ENCODE measurements at regions not wholly inside any gene's neighbourhood (a gene's known extent, or its start where the extent isn't known, plus 50 kb on each side); places are given as distances from the start of the nearest gene placed in this dataset.

DNA sequence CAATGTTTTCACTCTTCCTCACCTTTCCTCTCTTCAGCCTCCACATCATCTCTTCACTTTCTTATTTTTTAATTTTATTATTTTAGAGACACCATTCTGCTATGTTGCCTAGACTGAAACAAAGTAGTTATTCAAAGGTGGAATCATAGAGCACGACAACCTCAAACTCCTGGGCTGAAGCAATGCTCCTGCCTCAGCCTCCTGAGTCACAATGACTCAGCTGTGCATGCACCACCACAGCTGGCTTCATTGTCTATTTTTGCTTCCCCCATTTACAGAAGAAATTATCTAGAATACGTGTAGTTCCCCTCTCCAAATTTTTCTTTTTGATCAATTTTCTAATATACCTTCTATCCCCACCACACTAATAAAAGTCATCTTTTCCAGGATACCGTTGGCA, 911.5 kb upstream of the SOX11 start:
- ATAC-seq: no peak
- no peaks in the 10 kb centered on the region for H4K20me1 ChIP-seq (ENCODE audit: insufficient read depth)
- no peaks in the 10 kb centered on the region for H3K79me2 ChIP-seq (ENCODE audit: insufficient read depth, low read length)
- POLR2A ChIA-PET: no interaction called here
- H3K9me3 ChIP-seq (ENCODE audit: control insufficient read depth in 1 of 2, insufficient read depth in 1 of 2, low read depth in 1 of 2, low read length in 2 of 2): peaks cover 13 to 14% of the 10 kb centered on the region in 2 experiments; a peak in 2 of 4 replicates
- no peak overlapping the region for H3K4me2 ChIP-seq (ENCODE audit: low read length)
- no peaks in the 10 kb centered on the region for H3K36me3 ChIP-seq (ENCODE audit: control insufficient read depth in 1 of 2, insufficient read depth in 2 of 2, low read length in 2 of 2)
- no peaks in the 10 kb centered on the region for H3K9me2 ChIP-seq (ENCODE audit: insufficient read depth)
- H2AFZ ChIP-seq (ENCODE audit: low read depth, low read length, poor library complexity, severe bottlenecking): no peak overlapping the region
- H3K27ac ChIP-seq (ENCODE audit: low read depth, low read length): no peak overlapping the region
- no peak for TF ChIP-seq EZH2phosphoT487 (IDR thresholded peaks at IDR 0.05; ENCODE audit: borderline replicate concordance)
- TF ChIP-seq RAD21 (IDR thresholded peaks at IDR 0.05; ENCODE audit: low read depth): no peak
- TF ChIP-seq CBX3 (IDR thresholded peaks at IDR 0.05; ENCODE audit: low read depth): no peak
- no peak for TF ChIP-seq ELF1 (IDR thresholded peaks at IDR 0.05; ENCODE audit: borderline replicate concordance, low read depth)
- no peak for TF ChIP-seq YY1 (IDR thresholded peaks at IDR 0.05; ENCODE audit: extremely low read depth, insufficient replicate concordance, low read depth, low read length)
- TF ChIP-seq CTCF (IDR thresholded peaks at IDR 0.05 in 2 of 3, conservative IDR thresholded peaks at IDR 0.05 in 1 of 3; ENCODE audit: borderline replicate concordance in 1 of 3, insufficient read depth in 1 of 3, low read depth in 2 of 3, low read length in 2 of 3): no peak
- no peak for TF ChIP-seq SP1 (IDR thresholded peaks at IDR 0.05; ENCODE audit: low read depth)
- TF ChIP-seq POLR2A (IDR thresholded peaks at IDR 0.05; ENCODE audit: borderline replicate concordance, extremely low read depth, insufficient read depth, insufficient read length): no peak
- no peak for TF ChIP-seq POLR2AphosphoS5 (IDR thresholded peaks at IDR 0.05; ENCODE audit: low read depth, low read length)
- TF ChIP-seq, protein P1, sequence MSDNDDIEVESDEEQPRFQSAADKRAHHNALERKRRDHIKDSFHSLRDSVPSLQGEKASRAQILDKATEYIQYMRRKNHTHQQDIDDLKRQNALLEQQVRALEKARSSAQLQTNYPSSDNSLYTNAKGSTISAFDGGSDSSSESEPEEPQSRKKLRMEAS (IDR thresholded peaks at IDR 0.05): no peak
- no peak for TF ChIP-seq REST (IDR thresholded peaks at IDR 0.05; ENCODE audit: low read depth)
- no peak for TF ChIP-seq EGR1 (IDR thresholded peaks at IDR 0.05; ENCODE audit: low read depth)
- TF ChIP-seq TCF7L2 (IDR thresholded peaks at IDR 0.05; ENCODE audit: borderline replicate concordance, extremely low read depth, insufficient read depth, insufficient read length): no peak
- intact Hi-C loops (cut with micrococcal nuclease): no loop called here
- CTCF ChIA-PET: no interaction called here
- RAD21 ChIA-PET (ENCODE audit: low non-redundant PET in 1 of 2, low total read pairs in 2 of 2, uncharacterized antibody in 2 of 2, unreplicated experiment in 2 of 2): no interaction called here
- H3K4me1 ChIP-seq (ENCODE audit: control insufficient read depth in 1 of 2, insufficient read depth in 2 of 2, low read length in 2 of 2): no peaks in the 10 kb centered on the region
- DNase-seq (ENCODE audit: low read depth, low spot score): no peak
- no peaks in the 10 kb centered on the region for H3K27me3 ChIP-seq (ENCODE audit: insufficient read depth, low read length)
- no peak overlapping the region for H3K4me3 ChIP-seq (replicated peaks in 1 of 2; ENCODE audit: low read depth in 1 of 2, low read length in 2 of 2)
- H3K9ac ChIP-seq (ENCODE audit: low read length): no peak overlapping the region
- no TSS peak for BruUV-seq (replicated peaks)
